ENCODE measurements at regions not wholly inside any gene's neighbourhood (a gene's known extent, or its start where the extent isn't known, plus 50 kb on each side); places are given as distances from the start of the nearest gene placed in this dataset.

GRCh38 chr18:5627776-5628511 is 84.1 kb upstream of the EPB41L3 start:
- RAD21 ChIA-PET (ENCODE audit: low non-redundant PET in 1 of 2, low total read pairs in 2 of 2, uncharacterized antibody in 2 of 2, unreplicated experiment in 2 of 2) = no interaction called here
- H3K9me2 ChIP-seq (ENCODE audit: insufficient read depth) = no peaks in the 10 kb centered on the region
- intact Hi-C loops (cut with micrococcal nuclease) = no loop called here
- no peak for ATAC-seq
- H2AFZ ChIP-seq (ENCODE audit: low read depth, low read length, poor library complexity, severe bottlenecking) = no peak overlapping the region
- H4K20me1 ChIP-seq (ENCODE audit: insufficient read depth) = no peaks in the 10 kb centered on the region
- POLR2A ChIA-PET = no interaction called here
- BruUV-seq (replicated peaks) = no TSS peak
- no peak overlapping the region for H3K4me2 ChIP-seq (ENCODE audit: low read length)
- no peak for TF ChIP-seq RAD21 (IDR thresholded peaks at IDR 0.05; ENCODE audit: low read depth)
- no peak for TF ChIP-seq TCF7L2 (IDR thresholded peaks at IDR 0.05; ENCODE audit: borderline replicate concordance, extremely low read depth, insufficient read depth, insufficient read length)
- no peak for TF ChIP-seq ZNF274 (IDR thresholded peaks at IDR 0.05; ENCODE audit: low read depth, low read length)
- TF ChIP-seq EZH2 (IDR thresholded peaks at IDR 0.05) = no peak
- TF ChIP-seq EGR1 (IDR thresholded peaks at IDR 0.05; ENCODE audit: low read depth) = no peak
- TF ChIP-seq JUND (IDR thresholded peaks at IDR 0.05) = no peak
- no peak for TF ChIP-seq SP1 (IDR thresholded peaks at IDR 0.05; ENCODE audit: low read depth)
- TF ChIP-seq SRF (IDR thresholded peaks at IDR 0.05; ENCODE audit: low read depth) = no peak
- TF ChIP-seq CBX3 (IDR thresholded peaks at IDR 0.05; ENCODE audit: low read depth) = no peak
- TF ChIP-seq YY1 (IDR thresholded peaks at IDR 0.05; ENCODE audit: extremely low read depth, insufficient replicate concordance, low read depth, low read length) = no peak
- no peak for TF ChIP-seq REST (IDR thresholded peaks at IDR 0.05; ENCODE audit: low read depth)
- no peak for TF ChIP-seq ZFX (IDR thresholded peaks at IDR 0.05)
- no peak for TF ChIP-seq POLR2A (IDR thresholded peaks at IDR 0.05; ENCODE audit: borderline replicate concordance, extremely low read depth, insufficient read depth, insufficient read length)
- H3K36me3 ChIP-seq (ENCODE audit: control insufficient read depth in 1 of 2, insufficient read depth in 2 of 2, low read length in 2 of 2) = no peaks in the 10 kb centered on the region
- no peaks in the 10 kb centered on the region for H3K4me1 ChIP-seq (ENCODE audit: control insufficient read depth in 1 of 2, insufficient read depth in 2 of 2, low read length in 2 of 2)
- no peak overlapping the region for H3K4me3 ChIP-seq (replicated peaks in 1 of 2; ENCODE audit: low read depth in 1 of 2, low read length in 2 of 2)
- H3K79me2 ChIP-seq (ENCODE audit: insufficient read depth, low read length) = no peaks in the 10 kb centered on the region
- H3K27me3 ChIP-seq (ENCODE audit: insufficient read depth, low read length) = no peaks in the 10 kb centered on the region
- no peak overlapping the region for H3K27ac ChIP-seq (ENCODE audit: low read depth, low read length)
- CTCF ChIA-PET = no interaction called here
- DNase-seq (ENCODE audit: low read depth, low spot score) = no peak
- peaks cover 7 to 16% of the 10 kb centered on the region in 2 experiments; a peak in 2 of 4 replicates for H3K9me3 ChIP-seq (ENCODE audit: control insufficient read depth in 1 of 2, insufficient read depth in 1 of 2, low read depth in 1 of 2, low read length in 2 of 2)
- H3K9ac ChIP-seq (ENCODE audit: low read length) = no peak overlapping the region
